ENCODE measurements at regions not wholly inside any gene's neighbourhood (a gene's known extent, or its start where the extent isn't known, plus 50 kb on each side); places are given as distances from the start of the nearest gene placed in this dataset.

DNA sequence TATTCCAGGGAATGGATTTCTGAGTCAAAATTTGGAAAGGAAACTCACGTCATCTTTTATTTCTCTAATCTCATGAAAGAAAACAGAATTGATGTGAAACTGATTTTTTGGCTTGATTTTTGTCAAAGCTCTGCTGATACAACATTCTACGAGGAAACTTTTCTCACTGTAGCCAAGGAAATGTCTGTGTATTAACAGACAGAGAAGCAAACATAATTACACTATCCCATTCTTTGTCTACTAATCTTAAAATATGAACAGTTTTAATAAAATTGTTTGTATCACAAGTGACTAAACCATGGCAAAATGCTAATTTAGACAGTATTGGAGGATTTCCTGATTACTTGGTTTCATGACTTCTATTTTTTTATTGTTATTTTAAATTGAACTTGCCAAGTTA, 1437.0 kb downstream of the OTOL1 start:
- TF ChIP-seq, protein P1, sequence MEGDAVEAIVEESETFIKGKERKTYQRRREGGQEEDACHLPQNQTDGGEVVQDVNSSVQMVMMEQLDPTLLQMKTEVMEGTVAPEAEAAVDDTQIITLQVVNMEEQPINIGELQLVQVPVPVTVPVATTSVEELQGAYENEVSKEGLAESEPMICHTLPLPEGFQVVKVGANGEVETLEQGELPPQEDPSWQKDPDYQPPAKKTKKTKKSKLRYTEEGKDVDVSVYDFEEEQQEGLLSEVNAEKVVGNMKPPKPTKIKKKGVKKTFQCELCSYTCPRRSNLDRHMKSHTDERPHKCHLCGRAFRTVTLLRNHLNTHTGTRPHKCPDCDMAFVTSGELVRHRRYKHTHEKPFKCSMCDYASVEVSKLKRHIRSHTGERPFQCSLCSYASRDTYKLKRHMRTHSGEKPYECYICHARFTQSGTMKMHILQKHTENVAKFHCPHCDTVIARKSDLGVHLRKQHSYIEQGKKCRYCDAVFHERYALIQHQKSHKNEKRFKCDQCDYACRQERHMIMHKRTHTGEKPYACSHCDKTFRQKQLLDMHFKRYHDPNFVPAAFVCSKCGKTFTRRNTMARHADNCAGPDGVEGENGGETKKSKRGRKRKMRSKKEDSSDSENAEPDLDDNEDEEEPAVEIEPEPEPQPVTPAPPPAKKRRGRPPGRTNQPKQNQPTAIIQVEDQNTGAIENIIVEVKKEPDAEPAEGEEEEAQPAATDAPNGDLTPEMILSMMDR (IDR thresholded peaks at IDR 0.05): no peak
- TF ChIP-seq CREM (CRISPR knock-in tag; IDR thresholded peaks at IDR 0.05): no peak
- TF ChIP-seq, protein P2, sequence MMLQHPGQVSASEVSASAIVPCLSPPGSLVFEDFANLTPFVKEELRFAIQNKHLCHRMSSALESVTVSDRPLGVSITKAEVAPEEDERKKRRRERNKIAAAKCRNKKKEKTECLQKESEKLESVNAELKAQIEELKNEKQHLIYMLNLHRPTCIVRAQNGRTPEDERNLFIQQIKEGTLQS (CRISPR knock-in tag; conservative IDR thresholded peaks at IDR 0.05): no peak
- TF ChIP-seq CDX4 (CRISPR knock-in tag; IDR thresholded peaks at IDR 0.05; ENCODE audit: borderline replicate concordance): no peak
- TF ChIP-seq SMAD3 (CRISPR knock-in tag; IDR thresholded peaks at IDR 0.05; ENCODE audit: borderline replicate concordance): no peak
- TF ChIP-seq, protein P3, sequence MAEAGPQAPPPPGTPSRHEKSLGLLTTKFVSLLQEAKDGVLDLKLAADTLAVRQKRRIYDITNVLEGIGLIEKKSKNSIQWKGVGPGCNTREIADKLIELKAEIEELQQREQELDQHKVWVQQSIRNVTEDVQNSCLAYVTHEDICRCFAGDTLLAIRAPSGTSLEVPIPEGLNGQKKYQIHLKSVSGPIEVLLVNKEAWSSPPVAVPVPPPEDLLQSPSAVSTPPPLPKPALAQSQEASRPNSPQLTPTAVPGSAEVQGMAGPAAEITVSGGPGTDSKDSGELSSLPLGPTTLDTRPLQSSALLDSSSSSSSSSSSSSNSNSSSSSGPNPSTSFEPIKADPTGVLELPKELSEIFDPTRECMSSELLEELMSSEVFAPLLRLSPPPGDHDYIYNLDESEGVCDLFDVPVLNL (CRISPR knock-in tag; IDR thresholded peaks at IDR 0.05; ENCODE audit: borderline replicate concordance, low read depth): no peak
- TF ChIP-seq TEAD4 (CRISPR knock-in tag; IDR thresholded peaks at IDR 0.05): no peak
- TF ChIP-seq MAX (CRISPR knock-in tag; IDR thresholded peaks at IDR 0.05): no peak
- TF ChIP-seq ZNF121 (CRISPR knock-in tag; IDR thresholded peaks at IDR 0.05): no peak
- no peak for TF ChIP-seq ATF2 (CRISPR knock-in tag; IDR thresholded peaks at IDR 0.05; ENCODE audit: borderline replicate concordance, low read depth)
- no peak for TF ChIP-seq GABPB1 (CRISPR knock-in tag; IDR thresholded peaks at IDR 0.05)
- no peak for TF ChIP-seq PREB (CRISPR knock-in tag; IDR thresholded peaks at IDR 0.05; ENCODE audit: borderline replicate concordance)
- no peak for TF ChIP-seq E2F5 (CRISPR knock-in tag; IDR thresholded peaks at IDR 0.05)
- TF ChIP-seq, protein P4, sequence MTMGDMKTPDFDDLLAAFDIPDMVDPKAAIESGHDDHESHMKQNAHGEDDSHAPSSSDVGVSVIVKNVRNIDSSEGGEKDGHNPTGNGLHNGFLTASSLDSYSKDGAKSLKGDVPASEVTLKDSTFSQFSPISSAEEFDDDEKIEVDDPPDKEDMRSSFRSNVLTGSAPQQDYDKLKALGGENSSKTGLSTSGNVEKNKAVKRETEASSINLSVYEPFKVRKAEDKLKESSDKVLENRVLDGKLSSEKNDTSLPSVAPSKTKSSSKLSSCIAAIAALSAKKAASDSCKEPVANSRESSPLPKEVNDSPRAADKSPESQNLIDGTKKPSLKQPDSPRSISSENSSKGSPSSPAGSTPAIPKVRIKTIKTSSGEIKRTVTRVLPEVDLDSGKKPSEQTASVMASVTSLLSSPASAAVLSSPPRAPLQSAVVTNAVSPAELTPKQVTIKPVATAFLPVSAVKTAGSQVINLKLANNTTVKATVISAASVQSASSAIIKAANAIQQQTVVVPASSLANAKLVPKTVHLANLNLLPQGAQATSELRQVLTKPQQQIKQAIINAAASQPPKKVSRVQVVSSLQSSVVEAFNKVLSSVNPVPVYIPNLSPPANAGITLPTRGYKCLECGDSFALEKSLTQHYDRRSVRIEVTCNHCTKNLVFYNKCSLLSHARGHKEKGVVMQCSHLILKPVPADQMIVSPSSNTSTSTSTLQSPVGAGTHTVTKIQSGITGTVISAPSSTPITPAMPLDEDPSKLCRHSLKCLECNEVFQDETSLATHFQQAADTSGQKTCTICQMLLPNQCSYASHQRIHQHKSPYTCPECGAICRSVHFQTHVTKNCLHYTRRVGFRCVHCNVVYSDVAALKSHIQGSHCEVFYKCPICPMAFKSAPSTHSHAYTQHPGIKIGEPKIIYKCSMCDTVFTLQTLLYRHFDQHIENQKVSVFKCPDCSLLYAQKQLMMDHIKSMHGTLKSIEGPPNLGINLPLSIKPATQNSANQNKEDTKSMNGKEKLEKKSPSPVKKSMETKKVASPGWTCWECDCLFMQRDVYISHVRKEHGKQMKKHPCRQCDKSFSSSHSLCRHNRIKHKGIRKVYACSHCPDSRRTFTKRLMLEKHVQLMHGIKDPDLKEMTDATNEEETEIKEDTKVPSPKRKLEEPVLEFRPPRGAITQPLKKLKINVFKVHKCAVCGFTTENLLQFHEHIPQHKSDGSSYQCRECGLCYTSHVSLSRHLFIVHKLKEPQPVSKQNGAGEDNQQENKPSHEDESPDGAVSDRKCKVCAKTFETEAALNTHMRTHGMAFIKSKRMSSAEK (CRISPR knock-in tag; IDR thresholded peaks at IDR 0.05; ENCODE audit: borderline replicate concordance): no peak

Data from WTC11 (cell line).